Fibroblast of skin of scalp (primary cell): ENCODE measurements at regions not wholly inside any gene's neighbourhood (a gene's known extent, or its start where the extent isn't known, plus 50 kb on each side); places are given as distances from the start of the nearest gene placed in this dataset.
A peak's percentile ranks its signal among the peaks of the same experiment; 100 is the strongest.
"Not testable (repeated sequence)": the region's sequence is repeated elsewhere in the genome, so short reads cannot be mapped to it uniquely, and the experiment has no call there.

ENCODE experiments used
- DNase-seq: peaks from one replicate; pipeline ENCODE4 v3.0.0-alpha.2; 2013

GRCh38 chr7:101712652-101713051 is 83.6 kb upstream of the MYL10 start:
- DNase-seq = no peak

GRCh38 chr7:101714097-101714496 is 85.0 kb upstream of the MYL10 start:
- no peak for DNase-seq

GRCh38 chr7:101717628-101718357 is 88.7 kb upstream of the MYL10 start:
- peak; percentile 69 for DNase-seq

- peak; percentile 33 for DNase-seq
Measured at GRCh38 chr7:101718363-101719122, 89.4 kb upstream of the MYL10 start.

GRCh38 chr7:101719123-101719470 is 90.0 kb upstream of the MYL10 start:
- no peak for DNase-seq

GRCh38 chr7:101720324-101720723 is 91.2 kb upstream of the MYL10 start:
- no peak for DNase-seq

GRCh38 chr7:101722247-101722646 is 93.2 kb upstream of the MYL10 start:
- DNase-seq = no peak

GRCh38 chr7:101723835-101724234 is 93.6 kb upstream of the CUX1 start:
- DNase-seq = no peak

- DNase-seq = no peak
Measured at GRCh38 chr7:101724957-101725356, 92.5 kb upstream of the CUX1 start.

GRCh38 chr7:101725921-101726320 is 91.5 kb upstream of the CUX1 start:
- no peak for DNase-seq

GRCh38 chr7:101727184-101727583 is 90.2 kb upstream of the CUX1 start:
- DNase-seq = no peak

GRCh38 chr7:101728128-101728527 is 89.3 kb upstream of the CUX1 start:
- no peak for DNase-seq

GRCh38 chr7:101728873-101729240 is 88.6 kb upstream of the CUX1 start:
- DNase-seq = not testable (repeated sequence)

- peak; percentile 56 for DNase-seq
Measured at GRCh38 chr7:101729241-101729883, 88.1 kb upstream of the CUX1 start.

GRCh38 chr7:101731502-101732084 is 85.8 kb upstream of the CUX1 start:
- DNase-seq = no peak

- peak; percentile 18 for DNase-seq
Measured at GRCh38 chr7:101733713-101734475, 83.5 kb upstream of the CUX1 start.

GRCh38 chr7:101736084-101736483 is 81.3 kb upstream of the CUX1 start:
- no peak for DNase-seq

- DNase-seq = no peak
Measured at GRCh38 chr7:101739775-101740398, 77.5 kb upstream of the CUX1 start.

GRCh38 chr7:101740981-101741725 is 76.3 kb upstream of the CUX1 start:
- DNase-seq = no peak

GRCh38 chr7:101743241-101743994 is 74.0 kb upstream of the CUX1 start:
- peak; percentile 49 for DNase-seq

- no peak for DNase-seq
Measured at GRCh38 chr7:101743995-101744360, 73.4 kb upstream of the CUX1 start.
